HCT116 (cell line): ENCODE measurements at regions not wholly inside any gene's neighbourhood (a gene's known extent, or its start where the extent isn't known, plus 50 kb on each side); places are given as distances from the start of the nearest gene placed in this dataset.

ENCODE experiments used
- ATAC-seq: fragments of 200-7000 bp; cut with Tn5 transposase; 2 replicates; pipeline ENCODE4 v1.9.1; 2020; ENCODE audit warnings: mild to moderate bottlenecking, moderate library complexity
- BruUV-seq: library from RNA; stranded (reverse); fragments of 400-500 nt; replicated peaks from 2 replicates; lab custom pipeline; 2021; lab: Mats Ljungman, UMichigan
- CTCF ChIA-PET: fragments of 300-600 bp; sonication (Branson Sonifier 250); formaldehyde crosslinking; loops from one replicate; lab custom pipeline; 2021; ENCODE audit warnings: antibody characterized with exemption; lab: Charles Lee
- POLR2A ChIA-PET: fragments of 300-600, 350-600 bp; sonication (Branson Sonifier 250); formaldehyde crosslinking; loops from one replicate; lab custom pipeline; 2021; ENCODE audit warnings: antibody characterized with exemption; lab: Charles Lee
- RAD21 ChIA-PET, 2 experiments: fragments of 300-600 bp; sonication (Branson Sonifier 250); formaldehyde crosslinking; loops; one replicate each; lab custom pipeline; 2023; ENCODE audit warnings: low total read pairs in 2 of 2; ENCODE audit not compliant: uncharacterized antibody in 2 of 2, unreplicated experiment in 2 of 2, low non-redundant PET in 1 of 2; lab: Charles Lee
- DNase-seq: peaks from one replicate; pipeline ENCODE4 v3.0.0-alpha.2; 2010; ENCODE audit warnings: low read depth, low spot score
- H2AFZ ChIP-seq: fragments of 200-600 bp; shearing (Covaris generic), sonication (generic); 2 replicates; pipeline ENCODE4 v1.6.1; 2017; ENCODE audit warnings: low read depth, mixed run types, mixed read lengths, antibody characterized with exemption, low read length; ENCODE audit not compliant: poor library complexity, severe bottlenecking
- H3K27ac ChIP-seq: 2 replicates; pipeline ENCODE4 v1.5.1; 2012; ENCODE audit warnings: low read depth, low read length
- H3K27me3 ChIP-seq: fragments of 200-600 bp; sonication (generic); 2 replicates; pipeline ENCODE4 v1.6.1; 2016; ENCODE audit warnings: mixed run types, low read length, mixed read lengths; ENCODE audit not compliant: insufficient read depth
- H3K36me3 ChIP-seq, 2 experiments: fragments of 200-500 bp in 1 of 2; fragments of 200-600 bp in 1 of 2; sonication (Bioruptor generic) in 1 of 2; sonication (generic) in 1 of 2; 2 replicates each; pipeline versions ENCODE4 v1.5.1 to v1.6.1; 2014 to 2016; ENCODE audit warnings: low read length in 2 of 2, inconsistent platforms in 1 of 2, mixed read lengths in 1 of 2, mixed run types in 1 of 2; ENCODE audit not compliant: insufficient read depth in 2 of 2, control insufficient read depth in 1 of 2
- H3K4me1 ChIP-seq, 2 experiments: fragments of 200-600 bp in 1 of 2; sonication (generic) in 1 of 2; 2 replicates each; pipeline versions ENCODE4 v1.5.1 to v1.6.1; 2012 to 2017; ENCODE audit warnings: low read length in 2 of 2, inconsistent platforms in 1 of 2, mild to moderate bottlenecking in 1 of 2, mixed read lengths in 1 of 2, mixed run types in 1 of 2, moderate library complexity in 1 of 2; ENCODE audit not compliant: insufficient read depth in 2 of 2, control insufficient read depth in 1 of 2
- H3K4me2 ChIP-seq: fragments of 200-600 bp; sonication (generic); 2 replicates; pipeline ENCODE4 v1.6.1; 2017; ENCODE audit warnings: mixed run types, low read length, mixed read lengths
- H3K4me3 ChIP-seq, 2 experiments: fragments of 200-600 bp in 1 of 2; sonication (generic) in 1 of 2; replicated peaks in 1 of 2; 2 replicates each; pipeline ENCODE4 v1.5.1; 2011 to 2016; ENCODE audit warnings: low read length in 2 of 2, control low read depth in 1 of 2, low read depth in 1 of 2, mild to moderate bottlenecking in 1 of 2, mixed read lengths in 1 of 2, mixed run types in 1 of 2
- H3K79me2 ChIP-seq: fragments of 200-600 bp; sonication (generic); 2 replicates; pipeline ENCODE4 v1.6.1; 2017; ENCODE audit warnings: mild to moderate bottlenecking, mixed run types, low read length, moderate library complexity, mixed read lengths; ENCODE audit not compliant: insufficient read depth
- H3K9ac ChIP-seq: fragments of 200-600 bp; sonication (generic); 2 replicates; pipeline ENCODE4 v1.6.1; 2016; ENCODE audit warnings: low read length, mixed read lengths
- H3K9me2 ChIP-seq: fragments of 200-600 bp; sonication (generic), shearing (Covaris generic); 2 replicates; pipeline ENCODE4 v1.6.1; 2017; ENCODE audit warnings: mixed run types, mild to moderate bottlenecking, moderate library complexity; ENCODE audit not compliant: insufficient read depth
- H3K9me3 ChIP-seq, 2 experiments: fragments of 200-500 bp in 1 of 2; fragments of 200-600 bp in 1 of 2; sonication (Bioruptor generic) in 1 of 2; sonication (generic) in 1 of 2; 2 replicates each; pipeline ENCODE4 v1.6.1; 2014 to 2017; ENCODE audit warnings: low read length in 2 of 2, mixed read lengths in 2 of 2, inconsistent platforms in 1 of 2, low read depth in 1 of 2, mild to moderate bottlenecking in 1 of 2, mixed run types in 1 of 2, moderate library complexity in 1 of 2; ENCODE audit not compliant: control insufficient read depth in 1 of 2, insufficient read depth in 1 of 2
- H4K20me1 ChIP-seq: fragments of 200-600 bp; sonication (generic), shearing (Covaris generic); 2 replicates; pipeline ENCODE4 v1.6.1; 2017; ENCODE audit warnings: mixed run types, mild to moderate bottlenecking, moderate library complexity; ENCODE audit not compliant: insufficient read depth
- ELF1 ChIP-seq: IDR thresholded peaks from 2 replicates; pipeline ENCODE4 v1.6.1; 2012; ENCODE audit warnings: low read depth, borderline replicate concordance
- EZH2 ChIP-seq: fragments of 200-600 bp; sonication (generic); IDR thresholded peaks from 2 replicates; pipeline ENCODE4 v1.6.1; 2017; ENCODE audit warnings: antibody characterized with exemption, mixed run types
- FOSL1 ChIP-seq: IDR thresholded peaks from 2 replicates; pipeline ENCODE4 v1.6.1; 2012; ENCODE audit warnings: low read depth
- JUND ChIP-seq: IDR thresholded peaks from 2 replicates; pipeline ENCODE4 v1.6.1; 2012
- POLR2A ChIP-seq: IDR thresholded peaks from 2 replicates; pipeline ENCODE4 v1.7.0; 2011; ENCODE audit warnings: borderline replicate concordance; ENCODE audit not compliant: insufficient read depth, insufficient read length; ENCODE audit errors: extremely low read depth
- POLR2AphosphoS5 ChIP-seq: IDR thresholded peaks from 2 replicates; pipeline ENCODE4 v1.6.1; 2011; ENCODE audit warnings: mild to moderate bottlenecking, low read depth, low read length, moderate library complexity
- RAD21 ChIP-seq: IDR thresholded peaks from 2 replicates; pipeline ENCODE4 v1.6.1; 2012; ENCODE audit warnings: low read depth, mild to moderate bottlenecking
- SIN3A ChIP-seq: IDR thresholded peaks from 2 replicates; pipeline ENCODE4 v1.6.1; 2012; ENCODE audit warnings: low read depth
- SP1 ChIP-seq: IDR thresholded peaks from 2 replicates; pipeline ENCODE4 v1.6.1; 2012; ENCODE audit warnings: low read depth
- TCF7L2 ChIP-seq: IDR thresholded peaks from 2 replicates; pipeline ENCODE4 v1.7.0; 2011; ENCODE audit warnings: borderline replicate concordance, inconsistent platforms; ENCODE audit not compliant: insufficient read depth, insufficient read length; ENCODE audit errors: extremely low read depth
- ZNF274 ChIP-seq: fragments of 200-500 bp; sonication (Bioruptor generic); IDR thresholded peaks from 2 replicates; pipeline ENCODE4 v1.6.1; 2014; ENCODE audit warnings: mild to moderate bottlenecking, low read depth, low read length, inconsistent platforms
- intact Hi-C: fragments of 100-400 bp; cut with micrococcal nuclease; formaldehyde crosslinking; loops from 2 replicates; pipeline ENCODE4 v1.10.0; 2022
- TF ChIP-seq, protein P1 (sequence below): IDR thresholded peaks from 2 replicates; pipeline ENCODE4 v1.6.1; 2011; ENCODE audit warnings: mild to moderate bottlenecking, low read length, moderate library complexity; ENCODE audit not compliant: insufficient replicate concordance; ENCODE audit errors: extremely low read depth
- TF ChIP-seq, protein P2 (sequence below): IDR thresholded peaks from 2 replicates; pipeline ENCODE4 v1.6.1; 2012; ENCODE audit warnings: low read depth

- no peaks in the 10 kb centered on the region for H3K27me3 ChIP-seq
- no peak overlapping the region for H3K9ac ChIP-seq
- H3K27ac ChIP-seq, result no peak overlapping the region
- POLR2A ChIA-PET, result no interaction called here
- no peaks in the 10 kb centered on the region for H3K4me1 ChIP-seq
- TF ChIP-seq POLR2A, result no peak
- TF ChIP-seq ELF1, result no peak
- no peak for TF ChIP-seq JUND
- TF ChIP-seq POLR2AphosphoS5, result no peak
- no peak for TF ChIP-seq SP1
- TF ChIP-seq, protein P1, sequence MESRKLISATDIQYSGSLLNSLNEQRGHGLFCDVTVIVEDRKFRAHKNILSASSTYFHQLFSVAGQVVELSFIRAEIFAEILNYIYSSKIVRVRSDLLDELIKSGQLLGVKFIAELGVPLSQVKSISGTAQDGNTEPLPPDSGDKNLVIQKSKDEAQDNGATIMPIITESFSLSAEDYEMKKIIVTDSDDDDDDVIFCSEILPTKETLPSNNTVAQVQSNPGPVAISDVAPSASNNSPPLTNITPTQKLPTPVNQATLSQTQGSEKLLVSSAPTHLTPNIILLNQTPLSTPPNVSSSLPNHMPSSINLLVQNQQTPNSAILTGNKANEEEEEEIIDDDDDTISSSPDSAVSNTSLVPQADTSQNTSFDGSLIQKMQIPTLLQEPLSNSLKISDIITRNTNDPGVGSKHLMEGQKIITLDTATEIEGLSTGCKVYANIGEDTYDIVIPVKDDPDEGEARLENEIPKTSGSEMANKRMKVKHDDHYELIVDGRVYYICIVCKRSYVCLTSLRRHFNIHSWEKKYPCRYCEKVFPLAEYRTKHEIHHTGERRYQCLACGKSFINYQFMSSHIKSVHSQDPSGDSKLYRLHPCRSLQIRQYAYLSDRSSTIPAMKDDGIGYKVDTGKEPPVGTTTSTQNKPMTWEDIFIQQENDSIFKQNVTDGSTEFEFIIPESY, result no peak
- TF ChIP-seq FOSL1, result no peak
- no peak for TF ChIP-seq RAD21
- TF ChIP-seq SIN3A, result no peak
- no peak for TF ChIP-seq TCF7L2
- no peak for TF ChIP-seq ZNF274
- TF ChIP-seq EZH2, result no peak
- TF ChIP-seq, protein P2, sequence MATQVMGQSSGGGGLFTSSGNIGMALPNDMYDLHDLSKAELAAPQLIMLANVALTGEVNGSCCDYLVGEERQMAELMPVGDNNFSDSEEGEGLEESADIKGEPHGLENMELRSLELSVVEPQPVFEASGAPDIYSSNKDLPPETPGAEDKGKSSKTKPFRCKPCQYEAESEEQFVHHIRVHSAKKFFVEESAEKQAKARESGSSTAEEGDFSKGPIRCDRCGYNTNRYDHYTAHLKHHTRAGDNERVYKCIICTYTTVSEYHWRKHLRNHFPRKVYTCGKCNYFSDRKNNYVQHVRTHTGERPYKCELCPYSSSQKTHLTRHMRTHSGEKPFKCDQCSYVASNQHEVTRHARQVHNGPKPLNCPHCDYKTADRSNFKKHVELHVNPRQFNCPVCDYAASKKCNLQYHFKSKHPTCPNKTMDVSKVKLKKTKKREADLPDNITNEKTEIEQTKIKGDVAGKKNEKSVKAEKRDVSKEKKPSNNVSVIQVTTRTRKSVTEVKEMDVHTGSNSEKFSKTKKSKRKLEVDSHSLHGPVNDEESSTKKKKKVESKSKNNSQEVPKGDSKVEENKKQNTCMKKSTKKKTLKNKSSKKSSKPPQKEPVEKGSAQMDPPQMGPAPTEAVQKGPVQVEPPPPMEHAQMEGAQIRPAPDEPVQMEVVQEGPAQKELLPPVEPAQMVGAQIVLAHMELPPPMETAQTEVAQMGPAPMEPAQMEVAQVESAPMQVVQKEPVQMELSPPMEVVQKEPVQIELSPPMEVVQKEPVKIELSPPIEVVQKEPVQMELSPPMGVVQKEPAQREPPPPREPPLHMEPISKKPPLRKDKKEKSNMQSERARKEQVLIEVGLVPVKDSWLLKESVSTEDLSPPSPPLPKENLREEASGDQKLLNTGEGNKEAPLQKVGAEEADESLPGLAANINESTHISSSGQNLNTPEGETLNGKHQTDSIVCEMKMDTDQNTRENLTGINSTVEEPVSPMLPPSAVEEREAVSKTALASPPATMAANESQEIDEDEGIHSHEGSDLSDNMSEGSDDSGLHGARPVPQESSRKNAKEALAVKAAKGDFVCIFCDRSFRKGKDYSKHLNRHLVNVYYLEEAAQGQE, result no peak
- no peak overlapping the region for H2AFZ ChIP-seq
- no peak overlapping the region for H3K4me2 ChIP-seq
- RAD21 ChIA-PET, result no interaction called here
- no peaks in the 10 kb centered on the region for H3K36me3 ChIP-seq
- H3K4me3 ChIP-seq, result no peak overlapping the region
- H3K9me2 ChIP-seq, result peaks cover 3% of the 10 kb centered on the region; the same call in 1 of the 2 replicates
- DNase-seq (no peak), ATAC-seq (no peak)
- no peaks in the 10 kb centered on the region for H3K79me2 ChIP-seq
- no TSS peak for BruUV-seq
- intact Hi-C loops, result no loop called here
- CTCF ChIA-PET, result no interaction called here
- H4K20me1 ChIP-seq, result no peaks in the 10 kb centered on the region
- H3K9me3 ChIP-seq, result no peaks in the 10 kb centered on the region
Observed at GRCh38 chr7:16193631-16194030, 227.7 kb downstream of the CRPPA start.
